Neural cell (in vitro differentiated cells): ENCODE measurements at regions not wholly inside any gene's neighbourhood (a gene's known extent, or its start where the extent isn't known, plus 50 kb on each side); places are given as distances from the start of the nearest gene placed in this dataset.

Experiments used
- H2AFZ ChIP-seq: fragments of 200-600, 300-800 bp; sonication (generic), shearing (Covaris generic); 2 replicates; pipeline ENCODE4 v1.6.0; 2014; ENCODE audit warnings: low read depth, mild to moderate bottlenecking, antibody characterized with exemption, low read length, moderate library complexity
- H3F3A ChIP-seq: fragments of 200-600 bp; shearing (Covaris generic); 2 replicates; pipeline ENCODE4 v1.6.1; 2016; ENCODE audit warnings: mild to moderate bottlenecking, moderate library complexity, mixed read lengths, antibody characterized with exemption, low read length; ENCODE audit not compliant: insufficient read depth, poor library complexity, severe bottlenecking
- H3K27ac ChIP-seq: fragments of 200-600, 300-800 bp; sonication (generic), shearing (Covaris generic); 2 replicates; pipeline ENCODE4 v1.5.1; 2014; ENCODE audit warnings: mild to moderate bottlenecking, low read length, moderate library complexity
- H3K27me3 ChIP-seq: fragments of 300-800, 200-600 bp; sonication (generic), shearing (Covaris generic); 2 replicates; pipeline ENCODE4 v1.6.0; 2014; ENCODE audit warnings: mild to moderate bottlenecking, low read depth, low read length, moderate library complexity; ENCODE audit not compliant: insufficient read depth
- H3K36me3 ChIP-seq: fragments of 300-800, 200-600 bp; sonication (generic), shearing (Covaris generic); 2 replicates; pipeline ENCODE4 v1.5.1; 2014; ENCODE audit warnings: mild to moderate bottlenecking, antibody characterized with exemption, low read length, moderate library complexity; ENCODE audit not compliant: insufficient read depth
- H3K4me2 ChIP-seq: fragments of 300-800, 200-600 bp; sonication (generic), shearing (Covaris generic); 2 replicates; pipeline ENCODE4 v1.6.0; 2014; ENCODE audit warnings: mild to moderate bottlenecking, low read length
- H3K4me3 ChIP-seq: fragments of 300-800, 200-600 bp; sonication (generic), shearing (Covaris generic); 2 replicates; pipeline ENCODE4 v1.5.1; 2014; ENCODE audit warnings: mild to moderate bottlenecking, low read length, moderate library complexity
- H3K79me2 ChIP-seq: fragments of 200-600 bp; shearing (Covaris generic); replicated peaks from 2 replicates; pipeline ENCODE4 v1.6.0; 2014; ENCODE audit warnings: mild to moderate bottlenecking, low read length, moderate library complexity; ENCODE audit not compliant: insufficient read depth
- H3K9ac ChIP-seq: fragments of 300-800, 200-600 bp; sonication (generic), shearing (Covaris generic); 2 replicates; pipeline ENCODE4 v1.6.1; 2016; ENCODE audit warnings: mild to moderate bottlenecking, low read length, mixed read lengths
- H3K9me2 ChIP-seq: fragments of 200-600 bp; shearing (Covaris generic); 2 replicates; pipeline ENCODE4 v1.6.1; 2016; ENCODE audit warnings: mild to moderate bottlenecking, low read length, mixed read lengths; ENCODE audit not compliant: insufficient read depth
- H3K9me3 ChIP-seq: fragments of 200-600, 300-800 bp; sonication (generic), shearing (Covaris generic); 2 replicates; pipeline ENCODE4 v1.6.1; 2016; ENCODE audit warnings: mild to moderate bottlenecking, mixed run types, low read length, moderate library complexity, mixed read lengths
- H4K20me1 ChIP-seq: fragments of 200-600 bp; shearing (Covaris generic); 2 replicates; pipeline ENCODE4 v1.6.1; 2016; ENCODE audit warnings: mild to moderate bottlenecking, mixed run types; ENCODE audit not compliant: insufficient read depth
- EP300 ChIP-seq: fragments of 450-650 bp; conservative IDR thresholded peaks from 2 replicates; pipeline ENCODE4 v1.6.1; 2014; ENCODE audit warnings: antibody characterized with exemption, mild to moderate bottlenecking, moderate library complexity; ENCODE audit not compliant: poor library complexity, severe bottlenecking
- EZH2 ChIP-seq: fragments of 200-600, 300-800 bp; shearing (Covaris generic), sonication (generic); IDR thresholded peaks from 2 replicates; pipeline ENCODE4 v1.6.1; 2014; ENCODE audit warnings: antibody characterized with exemption, low read length, borderline replicate concordance, mild to moderate bottlenecking; ENCODE audit not compliant: insufficient read depth, poor library complexity, severe bottlenecking
- MXI1 ChIP-seq: fragments of 450-650 bp; conservative IDR thresholded peaks from 2 replicates; pipeline ENCODE4 v1.6.1; 2014; ENCODE audit warnings: antibody characterized with exemption, mild to moderate bottlenecking; ENCODE audit not compliant: poor library complexity, severe bottlenecking
- POLR2AphosphoS5 ChIP-seq: IDR thresholded peaks from 2 replicates; pipeline ENCODE4 v1.6.1; 2012
- RAD21 ChIP-seq: fragments of 450-650 bp; conservative IDR thresholded peaks from 2 replicates; pipeline ENCODE4 v1.6.1; 2014; ENCODE audit warnings: antibody characterized with exemption, mild to moderate bottlenecking, moderate library complexity
- SMC3 ChIP-seq: fragments of 450-650 bp; conservative IDR thresholded peaks from 2 replicates; pipeline ENCODE4 v1.6.1; 2014; ENCODE audit warnings: antibody characterized with exemption, mild to moderate bottlenecking, moderate library complexity; ENCODE audit not compliant: poor library complexity
- TAF1 ChIP-seq: IDR thresholded peaks from 2 replicates; pipeline ENCODE4 v1.6.1; 2012; ENCODE audit warnings: low read depth
- TF ChIP-seq, protein P1 (sequence below): IDR thresholded peaks from 2 replicates; pipeline ENCODE4 v1.6.1; 2012; ENCODE audit warnings: borderline replicate concordance
- TF ChIP-seq, protein P2 (sequence below): fragments of 450-650 bp; IDR thresholded peaks from 2 replicates; pipeline ENCODE4 v1.5.1; 2014; ENCODE audit warnings: antibody characterized with exemption, mild to moderate bottlenecking, moderate library complexity; ENCODE audit not compliant: poor library complexity, severe bottlenecking

DNA sequence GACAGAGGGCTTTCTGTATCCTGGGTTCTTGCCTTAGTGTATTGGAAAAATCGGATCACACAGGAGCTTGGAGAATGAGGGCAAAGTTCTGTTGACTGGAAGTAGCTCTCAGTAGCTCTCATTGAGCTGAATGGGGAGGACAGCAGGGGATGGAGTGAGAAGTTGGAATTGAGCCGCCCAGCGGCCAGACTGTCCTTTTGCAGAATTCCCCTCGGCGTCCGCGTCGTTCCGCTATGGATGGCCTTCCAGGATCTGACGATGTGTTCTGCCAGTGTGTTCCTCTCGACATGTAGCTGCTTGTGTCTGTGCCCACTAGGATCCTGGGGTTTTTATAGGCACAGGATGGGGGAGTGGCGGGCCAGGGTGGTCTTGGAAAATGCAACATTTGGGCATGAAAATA is 351.8 kb upstream of the SEMA3A start:
- Histone ChIP-seq H3F3A (no peaks in the 10 kb centered on the region), H3K9me2 (no peaks in the 10 kb centered on the region), H3K27ac (no peak overlapping the region), H3K27me3 (no peaks in the 10 kb centered on the region), H3K4me3 (no peak overlapping the region), H4K20me1 (no peaks in the 10 kb centered on the region), H3K4me2 (no peak overlapping the region), H3K36me3 (no peaks in the 10 kb centered on the region), H3K9ac (no peak overlapping the region), H3K79me2 (no peaks in the 10 kb centered on the region), H3K9me3 (no peaks in the 10 kb centered on the region), H2AFZ (no peak overlapping the region)
- no peak for TF ChIP-seq TAF1
- TF ChIP-seq SMC3, result no peak
- TF ChIP-seq, protein P1, sequence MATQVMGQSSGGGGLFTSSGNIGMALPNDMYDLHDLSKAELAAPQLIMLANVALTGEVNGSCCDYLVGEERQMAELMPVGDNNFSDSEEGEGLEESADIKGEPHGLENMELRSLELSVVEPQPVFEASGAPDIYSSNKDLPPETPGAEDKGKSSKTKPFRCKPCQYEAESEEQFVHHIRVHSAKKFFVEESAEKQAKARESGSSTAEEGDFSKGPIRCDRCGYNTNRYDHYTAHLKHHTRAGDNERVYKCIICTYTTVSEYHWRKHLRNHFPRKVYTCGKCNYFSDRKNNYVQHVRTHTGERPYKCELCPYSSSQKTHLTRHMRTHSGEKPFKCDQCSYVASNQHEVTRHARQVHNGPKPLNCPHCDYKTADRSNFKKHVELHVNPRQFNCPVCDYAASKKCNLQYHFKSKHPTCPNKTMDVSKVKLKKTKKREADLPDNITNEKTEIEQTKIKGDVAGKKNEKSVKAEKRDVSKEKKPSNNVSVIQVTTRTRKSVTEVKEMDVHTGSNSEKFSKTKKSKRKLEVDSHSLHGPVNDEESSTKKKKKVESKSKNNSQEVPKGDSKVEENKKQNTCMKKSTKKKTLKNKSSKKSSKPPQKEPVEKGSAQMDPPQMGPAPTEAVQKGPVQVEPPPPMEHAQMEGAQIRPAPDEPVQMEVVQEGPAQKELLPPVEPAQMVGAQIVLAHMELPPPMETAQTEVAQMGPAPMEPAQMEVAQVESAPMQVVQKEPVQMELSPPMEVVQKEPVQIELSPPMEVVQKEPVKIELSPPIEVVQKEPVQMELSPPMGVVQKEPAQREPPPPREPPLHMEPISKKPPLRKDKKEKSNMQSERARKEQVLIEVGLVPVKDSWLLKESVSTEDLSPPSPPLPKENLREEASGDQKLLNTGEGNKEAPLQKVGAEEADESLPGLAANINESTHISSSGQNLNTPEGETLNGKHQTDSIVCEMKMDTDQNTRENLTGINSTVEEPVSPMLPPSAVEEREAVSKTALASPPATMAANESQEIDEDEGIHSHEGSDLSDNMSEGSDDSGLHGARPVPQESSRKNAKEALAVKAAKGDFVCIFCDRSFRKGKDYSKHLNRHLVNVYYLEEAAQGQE, result no peak
- TF ChIP-seq EP300, result no peak
- TF ChIP-seq POLR2AphosphoS5, result no peak
- TF ChIP-seq, protein P2, sequence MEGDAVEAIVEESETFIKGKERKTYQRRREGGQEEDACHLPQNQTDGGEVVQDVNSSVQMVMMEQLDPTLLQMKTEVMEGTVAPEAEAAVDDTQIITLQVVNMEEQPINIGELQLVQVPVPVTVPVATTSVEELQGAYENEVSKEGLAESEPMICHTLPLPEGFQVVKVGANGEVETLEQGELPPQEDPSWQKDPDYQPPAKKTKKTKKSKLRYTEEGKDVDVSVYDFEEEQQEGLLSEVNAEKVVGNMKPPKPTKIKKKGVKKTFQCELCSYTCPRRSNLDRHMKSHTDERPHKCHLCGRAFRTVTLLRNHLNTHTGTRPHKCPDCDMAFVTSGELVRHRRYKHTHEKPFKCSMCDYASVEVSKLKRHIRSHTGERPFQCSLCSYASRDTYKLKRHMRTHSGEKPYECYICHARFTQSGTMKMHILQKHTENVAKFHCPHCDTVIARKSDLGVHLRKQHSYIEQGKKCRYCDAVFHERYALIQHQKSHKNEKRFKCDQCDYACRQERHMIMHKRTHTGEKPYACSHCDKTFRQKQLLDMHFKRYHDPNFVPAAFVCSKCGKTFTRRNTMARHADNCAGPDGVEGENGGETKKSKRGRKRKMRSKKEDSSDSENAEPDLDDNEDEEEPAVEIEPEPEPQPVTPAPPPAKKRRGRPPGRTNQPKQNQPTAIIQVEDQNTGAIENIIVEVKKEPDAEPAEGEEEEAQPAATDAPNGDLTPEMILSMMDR, result no peak
- no peak for TF ChIP-seq RAD21
- TF ChIP-seq EZH2, result no peak
- TF ChIP-seq MXI1, result no peak

DNA sequence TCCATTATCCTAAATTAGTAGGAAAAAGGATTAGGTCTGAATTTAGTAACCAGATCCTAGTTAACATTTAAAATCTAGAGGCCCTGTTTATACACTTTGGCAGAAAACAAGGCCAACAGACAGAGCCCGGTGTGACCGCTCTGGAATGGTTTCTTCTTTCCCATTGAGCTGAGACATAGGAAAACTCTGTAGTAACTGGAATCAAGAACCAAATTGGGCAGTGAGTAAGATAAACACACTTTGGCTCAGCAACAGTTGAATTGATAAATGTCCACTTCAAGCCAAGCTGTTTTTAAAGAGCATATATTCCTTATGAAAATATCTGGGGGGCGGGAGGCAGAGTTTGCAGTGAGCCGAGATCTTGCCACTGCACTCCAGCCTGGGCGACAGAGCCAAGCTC is 343.7 kb upstream of the SEMA3A start:
- Histone ChIP-seq H3K4me2 (no peak overlapping the region), H2AFZ (no peak overlapping the region), H3K4me3 (no peak overlapping the region), H4K20me1 (no peaks in the 10 kb centered on the region), H3K9me2 (no peaks in the 10 kb centered on the region), H3K27me3 (no peaks in the 10 kb centered on the region), H3F3A (no peaks in the 10 kb centered on the region), H3K36me3 (no peaks in the 10 kb centered on the region), H3K27ac (no peak overlapping the region), H3K9me3 (no peaks in the 10 kb centered on the region), H3K79me2 (no peaks in the 10 kb centered on the region), H3K9ac (no peak overlapping the region)
- no peak for TF ChIP-seq POLR2AphosphoS5
- no peak for TF ChIP-seq EZH2
- TF ChIP-seq EP300, result no peak
- TF ChIP-seq TAF1, result no peak
- TF ChIP-seq SMC3, result no peak
- TF ChIP-seq, protein P2, result no peak
- no peak for TF ChIP-seq RAD21
- no peak for TF ChIP-seq MXI1
- TF ChIP-seq, protein P1, result no peak
